ENCODE measurements at regions not wholly inside any gene's neighbourhood (a gene's known extent, or its start where the extent isn't known, plus 50 kb on each side); places are given as distances from the start of the nearest gene placed in this dataset.
A peak's percentile ranks its signal among the peaks of the same experiment; 100 is the strongest.

DNA sequence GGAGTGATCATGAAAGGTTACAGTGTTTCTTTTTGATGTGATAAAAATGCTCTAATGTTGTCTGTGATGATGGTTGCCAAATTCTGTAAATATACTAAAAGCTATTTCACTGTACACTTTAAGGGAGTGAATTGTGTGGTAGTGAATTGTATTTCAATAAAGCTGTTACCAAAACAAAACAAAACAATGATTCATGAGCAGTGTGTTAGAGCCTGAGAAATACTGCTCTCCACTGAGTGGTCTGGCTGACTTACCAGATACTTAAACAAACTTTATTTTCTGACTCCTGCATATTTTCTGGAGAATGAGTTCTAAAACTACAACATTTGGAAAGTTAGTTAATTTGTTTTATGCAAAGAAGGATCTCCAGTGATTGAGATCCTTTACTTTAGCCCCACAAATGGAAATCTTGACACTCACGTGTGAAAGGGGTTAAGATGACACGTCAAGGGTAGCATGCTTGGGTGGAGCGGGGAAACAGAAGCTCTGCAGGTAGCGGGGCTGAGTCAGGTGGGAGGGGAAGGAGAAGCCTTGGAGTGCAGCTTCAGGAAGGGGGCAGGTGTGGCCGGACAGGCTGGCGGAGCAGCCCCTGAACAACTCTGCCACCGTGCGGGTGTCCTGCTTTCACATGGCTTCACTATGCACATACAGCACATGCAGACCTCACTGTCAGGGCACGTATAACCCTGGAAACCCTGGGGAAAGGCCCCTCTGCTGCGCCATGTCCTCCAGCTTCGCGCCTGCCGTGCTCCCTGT, 256.7 kb downstream of the IRX1 start:
- TF ChIP-seq, protein P1, sequence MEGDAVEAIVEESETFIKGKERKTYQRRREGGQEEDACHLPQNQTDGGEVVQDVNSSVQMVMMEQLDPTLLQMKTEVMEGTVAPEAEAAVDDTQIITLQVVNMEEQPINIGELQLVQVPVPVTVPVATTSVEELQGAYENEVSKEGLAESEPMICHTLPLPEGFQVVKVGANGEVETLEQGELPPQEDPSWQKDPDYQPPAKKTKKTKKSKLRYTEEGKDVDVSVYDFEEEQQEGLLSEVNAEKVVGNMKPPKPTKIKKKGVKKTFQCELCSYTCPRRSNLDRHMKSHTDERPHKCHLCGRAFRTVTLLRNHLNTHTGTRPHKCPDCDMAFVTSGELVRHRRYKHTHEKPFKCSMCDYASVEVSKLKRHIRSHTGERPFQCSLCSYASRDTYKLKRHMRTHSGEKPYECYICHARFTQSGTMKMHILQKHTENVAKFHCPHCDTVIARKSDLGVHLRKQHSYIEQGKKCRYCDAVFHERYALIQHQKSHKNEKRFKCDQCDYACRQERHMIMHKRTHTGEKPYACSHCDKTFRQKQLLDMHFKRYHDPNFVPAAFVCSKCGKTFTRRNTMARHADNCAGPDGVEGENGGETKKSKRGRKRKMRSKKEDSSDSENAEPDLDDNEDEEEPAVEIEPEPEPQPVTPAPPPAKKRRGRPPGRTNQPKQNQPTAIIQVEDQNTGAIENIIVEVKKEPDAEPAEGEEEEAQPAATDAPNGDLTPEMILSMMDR (IDR thresholded peaks at IDR 0.05): peak in 3 of 6 experiments; percentile 8 to 19 (median 18)
- no peak for TF ChIP-seq POLR2A (IDR thresholded peaks at IDR 0.05)

All from thyroid gland (tissue), 4 donors.